PC-9 (cell line): ENCODE measurements at regions not wholly inside any gene's neighbourhood (a gene's known extent, or its start where the extent isn't known, plus 50 kb on each side); places are given as distances from the start of the nearest gene placed in this dataset.
"Not testable (repeated sequence)": the region's sequence is repeated elsewhere in the genome, so short reads cannot be mapped to it uniquely, and the experiment has no call there.

Experiments
- BruUV-seq: library from RNA; stranded (reverse); fragments of 400-500 nt; replicated peaks from 2 replicates; lab custom pipeline; 2021; lab: Mats Ljungman, UMichigan
- CTCF ChIA-PET: fragments of 300-600 bp; sonication (Branson Sonifier 250); formaldehyde crosslinking; loops from one replicate; lab custom pipeline; 2022; ENCODE audit warnings: antibody characterized with exemption; lab: Charles Lee
- POLR2A ChIA-PET: fragments of 300-600 bp; sonication (Branson Sonifier 250); formaldehyde crosslinking; loops from one replicate; lab custom pipeline; 2022; ENCODE audit warnings: antibody characterized with exemption; ENCODE audit not compliant: unreplicated experiment; lab: Charles Lee
- DNase-seq, 2 experiments: peaks; one replicate each; pipeline versions ENCODE4 v3.0.0 to v3.0.0-alpha.2; 2015 to 2022; ENCODE audit warnings: mixed read lengths in 1 of 2
- H2AFZ ChIP-seq: fragments of 200-600 bp; sonication (generic); 2 replicates; pipeline ENCODE4 v1.8.1; 2017; ENCODE audit warnings: antibody characterized with exemption
- H3F3A ChIP-seq: fragments of 200-600 bp; sonication (generic); 2 replicates; pipeline ENCODE4 v1.8.1; 2017; ENCODE audit warnings: antibody characterized with exemption, mild to moderate bottlenecking, low read depth; ENCODE audit not compliant: insufficient read depth
- H3K27ac ChIP-seq: fragments of 200-600 bp; sonication (generic); 2 replicates; pipeline ENCODE4 v1.6.1; 2016; ENCODE audit warnings: mixed run types
- H3K27me3 ChIP-seq: fragments of 200-600 bp; sonication (generic); 2 replicates; pipeline ENCODE4 v1.6.1; 2016; ENCODE audit warnings: low read depth, mixed run types; ENCODE audit not compliant: insufficient read depth
- H3K36me3 ChIP-seq: fragments of 200-600 bp; sonication (generic); 2 replicates; pipeline ENCODE4 v1.6.1; 2016; ENCODE audit warnings: low read depth, mixed run types
- H3K4me1 ChIP-seq: fragments of 200-600 bp; sonication (generic); replicated peaks from 2 replicates; pipeline ENCODE4 v1.6.1; 2016; ENCODE audit warnings: mixed run types; ENCODE audit not compliant: insufficient read depth
- H3K4me2 ChIP-seq: fragments of 200-600 bp; sonication (generic); 2 replicates; pipeline ENCODE4 v1.6.1; 2017; ENCODE audit warnings: mixed run types
- H3K4me3 ChIP-seq: fragments of 200-600 bp; sonication (generic); 2 replicates; pipeline ENCODE4 v1.6.1; 2016; ENCODE audit warnings: mixed run types
- H3K79me2 ChIP-seq: fragments of 200-600 bp; sonication (generic); 2 replicates; pipeline ENCODE4 v1.6.1; 2017; ENCODE audit warnings: low read depth, mixed run types
- H3K9me2 ChIP-seq: fragments of 200-600 bp; sonication (generic); 2 replicates; pipeline ENCODE4 v1.8.1; 2017; ENCODE audit warnings: mild to moderate bottlenecking; ENCODE audit not compliant: insufficient read depth
- H3K9me3 ChIP-seq: fragments of 200-600 bp; sonication (generic); 2 replicates; pipeline ENCODE4 v1.8.1; 2016; ENCODE audit warnings: low read depth; ENCODE audit not compliant: insufficient read depth
- H4K20me1 ChIP-seq: fragments of 200-600 bp; sonication (generic); 2 replicates; pipeline ENCODE4 v1.8.1; 2017; ENCODE audit not compliant: insufficient read depth
- CTCF ChIP-seq: fragments of 200-600 bp; sonication (generic); conservative IDR thresholded peaks from 2 replicates; pipeline ENCODE4 v1.6.1; 2017; ENCODE audit warnings: mixed run types, antibody characterized with exemption, mild to moderate bottlenecking, moderate library complexity
- EZH2 ChIP-seq: fragments of 200-600 bp; sonication (generic); IDR thresholded peaks from 2 replicates; pipeline ENCODE4 v1.8.0; 2017; ENCODE audit warnings: antibody characterized with exemption, low read depth
- intact Hi-C: fragments of 100-400 bp; cut with micrococcal nuclease; formaldehyde crosslinking; loops from one replicate; pipeline ENCODE4 v1.10.0; 2022; ENCODE audit not compliant: unreplicated experiment

- peaks cover 73% of the 10 kb centered on the region for H3K27me3 ChIP-seq
- BruUV-seq, DNase-seq, H3K36me3 ChIP-seq, H3K4me2 ChIP-seq, H3F3A ChIP-seq, H3K4me3 ChIP-seq, H2AFZ ChIP-seq, POLR2A ChIA-PET, H3K9me3 ChIP-seq, H3K4me1 ChIP-seq, CTCF ChIA-PET, H4K20me1 ChIP-seq, H3K79me2 ChIP-seq, H3K9me2 ChIP-seq, intact Hi-C loops, H3K27ac ChIP-seq: not testable (repeated sequence)
These were observed 68.8 kb upstream of the WIPI2 start for GRCh38 chr7:5121256-5121655.

DNA sequence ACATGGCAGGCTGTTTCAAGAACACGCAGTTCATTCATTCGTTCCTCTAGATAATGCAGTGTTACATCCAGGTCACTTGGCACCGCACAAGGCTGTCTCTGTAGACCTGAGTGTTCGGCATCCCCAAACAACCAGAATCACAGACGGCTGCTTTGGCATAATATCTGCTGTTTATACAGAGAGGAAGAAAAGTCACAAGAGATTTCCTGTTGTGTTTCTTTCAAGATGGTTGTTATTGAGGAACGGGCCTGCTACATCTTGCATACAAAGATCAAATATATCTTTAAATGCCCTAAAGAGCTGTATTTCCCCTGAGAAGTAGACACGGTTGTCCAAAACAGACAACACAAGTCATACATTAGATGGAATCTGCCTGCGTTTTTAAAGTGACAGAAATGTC, 58.8 kb upstream of the WIPI2 start:
- H4K20me1 ChIP-seq, H3K4me2 ChIP-seq, H3K4me3 ChIP-seq, H3K79me2 ChIP-seq, H3K36me3 ChIP-seq, H3K27ac ChIP-seq, H3F3A ChIP-seq, BruUV-seq, intact Hi-C loops, DNase-seq, H3K9me3 ChIP-seq, H2AFZ ChIP-seq, H3K9me2 ChIP-seq, CTCF ChIA-PET, H3K4me1 ChIP-seq: not testable (repeated sequence)
- POLR2A ChIA-PET, result interaction anchor here (0.5 kb wide), 1 partner anchor 15 kb away, joined by 4 read pairs; no protein-coding TSS in a partner anchor
- H3K27me3 ChIP-seq, result peaks cover 37% of the 10 kb centered on the region

- Histone ChIP-seq H3K9me2 (no peaks in the 10 kb centered on the region), H4K20me1 (no peaks in the 10 kb centered on the region), H3K4me3 (no peak overlapping the region), H3K36me3 (no peaks in the 10 kb centered on the region), H3K79me2 (no peaks in the 10 kb centered on the region), H3K4me2 (no peak overlapping the region), H2AFZ (no peak overlapping the region), H3F3A (no peaks in the 10 kb centered on the region), H3K4me1 (no peaks in the 10 kb centered on the region), H3K27ac (no peak overlapping the region), H3K9me3 (no peaks in the 10 kb centered on the region), H3K27me3 (peaks cover 39% of the 10 kb centered on the region)
- TF ChIP-seq EZH2, result no peak
- TF ChIP-seq CTCF, result no peak
- CTCF ChIA-PET, result no interaction called here
- no peak for DNase-seq
- no TSS peak for BruUV-seq
- intact Hi-C loops, result no loop called here
- POLR2A ChIA-PET, result no interaction called here
These were observed 57.5 kb upstream of the WIPI2 start for GRCh38 chr7:5132539-5132938.

- intact Hi-C loops, result no loop called here
- no peak overlapping the region for H2AFZ ChIP-seq
- BruUV-seq, result no TSS peak
These were observed 50.0 kb upstream of the WIPI2 start for GRCh38 chr7:5139998-5140397.

More at GRCh38 chr7:5139998-5140397, 50.0 kb upstream of the WIPI2 start:
- Histone ChIP-seq H3K4me2 (no peak overlapping the region), H3K79me2 (no peaks in the 10 kb centered on the region), H3K4me3 (no peak overlapping the region), H3F3A (no peaks in the 10 kb centered on the region), H3K27ac (no peak overlapping the region), H3K36me3 (no peaks in the 10 kb centered on the region), H4K20me1 (no peaks in the 10 kb centered on the region), H3K9me2 (no peaks in the 10 kb centered on the region), H3K9me3 (no peaks in the 10 kb centered on the region), H3K4me1 (no peaks in the 10 kb centered on the region), H3K27me3 (peaks cover 45% of the 10 kb centered on the region)
- DNase-seq, result peak in 1 of 2 experiments; percentile 24
- POLR2A ChIA-PET, result no interaction called here
- CTCF ChIA-PET, result no interaction called here
- peak; percentile 51; the same call in 1 of the 2 replicates for TF ChIP-seq CTCF
- TF ChIP-seq EZH2, result no peak
